Endothelial cell (in vitro differentiated cells): ENCODE measurements at regions not wholly inside any gene's neighbourhood (a gene's known extent, or its start where the extent isn't known, plus 50 kb on each side); places are given as distances from the start of the nearest gene placed in this dataset.

Experiments
- DNase-seq: peaks from one replicate; pipeline ENCODE4 v3.0.0; 2021; ENCODE audit warnings: low spot score
- H3K27ac Mint-ChIP-seq: one replicate; pipeline ENCODE4 v1.8.0; 2021; ENCODE audit warnings: mixed read lengths, inconsistent platforms; ENCODE audit not compliant: unreplicated experiment
- H3K27me3 Mint-ChIP-seq: one replicate; pipeline ENCODE4 v1.8.0; 2021; ENCODE audit warnings: mild to moderate bottlenecking, moderate library complexity, mixed read lengths, inconsistent platforms; ENCODE audit not compliant: unreplicated experiment
- H3K36me3 Mint-ChIP-seq: one replicate; pipeline ENCODE4 v1.8.0; 2021; ENCODE audit warnings: mild to moderate bottlenecking, low read depth, mixed read lengths, inconsistent platforms; ENCODE audit not compliant: unreplicated experiment
- H3K4me1 Mint-ChIP-seq: one replicate; pipeline ENCODE4 v1.8.0; 2021; ENCODE audit warnings: mild to moderate bottlenecking, mixed read lengths, inconsistent platforms; ENCODE audit not compliant: unreplicated experiment
- H3K4me3 Mint-ChIP-seq: one replicate; pipeline ENCODE4 v1.8.0; 2021; ENCODE audit warnings: mild to moderate bottlenecking, mixed read lengths, inconsistent platforms; ENCODE audit not compliant: unreplicated experiment
- H3K9me3 Mint-ChIP-seq: one replicate; pipeline ENCODE4 v1.8.0; 2021; ENCODE audit warnings: mixed read lengths, inconsistent platforms; ENCODE audit not compliant: unreplicated experiment
- TF ChIP-seq, protein P1 (sequence below): fragments of 200-600 bp; sonication (generic); IDR thresholded peaks from one replicate; pipeline ENCODE4 v1.5.0; 2021; ENCODE audit warnings: antibody characterized with exemption; ENCODE audit not compliant: unreplicated experiment

- no peaks in the 10 kb centered on the region for H3K4me1 Mint-ChIP-seq
- H3K27ac Mint-ChIP-seq, result no peak overlapping the region
- no peak overlapping the region for H3K4me3 Mint-ChIP-seq
- no peaks in the 10 kb centered on the region for H3K9me3 Mint-ChIP-seq
- DNase-seq, result no peak
- no peaks in the 10 kb centered on the region for H3K27me3 Mint-ChIP-seq
- TF ChIP-seq, protein P1, sequence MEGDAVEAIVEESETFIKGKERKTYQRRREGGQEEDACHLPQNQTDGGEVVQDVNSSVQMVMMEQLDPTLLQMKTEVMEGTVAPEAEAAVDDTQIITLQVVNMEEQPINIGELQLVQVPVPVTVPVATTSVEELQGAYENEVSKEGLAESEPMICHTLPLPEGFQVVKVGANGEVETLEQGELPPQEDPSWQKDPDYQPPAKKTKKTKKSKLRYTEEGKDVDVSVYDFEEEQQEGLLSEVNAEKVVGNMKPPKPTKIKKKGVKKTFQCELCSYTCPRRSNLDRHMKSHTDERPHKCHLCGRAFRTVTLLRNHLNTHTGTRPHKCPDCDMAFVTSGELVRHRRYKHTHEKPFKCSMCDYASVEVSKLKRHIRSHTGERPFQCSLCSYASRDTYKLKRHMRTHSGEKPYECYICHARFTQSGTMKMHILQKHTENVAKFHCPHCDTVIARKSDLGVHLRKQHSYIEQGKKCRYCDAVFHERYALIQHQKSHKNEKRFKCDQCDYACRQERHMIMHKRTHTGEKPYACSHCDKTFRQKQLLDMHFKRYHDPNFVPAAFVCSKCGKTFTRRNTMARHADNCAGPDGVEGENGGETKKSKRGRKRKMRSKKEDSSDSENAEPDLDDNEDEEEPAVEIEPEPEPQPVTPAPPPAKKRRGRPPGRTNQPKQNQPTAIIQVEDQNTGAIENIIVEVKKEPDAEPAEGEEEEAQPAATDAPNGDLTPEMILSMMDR, result no peak
- no peaks in the 10 kb centered on the region for H3K36me3 Mint-ChIP-seq
Measured at GRCh38 chr4:161189286-161190134, 974.3 kb downstream of the FSTL5 start.

DNA sequence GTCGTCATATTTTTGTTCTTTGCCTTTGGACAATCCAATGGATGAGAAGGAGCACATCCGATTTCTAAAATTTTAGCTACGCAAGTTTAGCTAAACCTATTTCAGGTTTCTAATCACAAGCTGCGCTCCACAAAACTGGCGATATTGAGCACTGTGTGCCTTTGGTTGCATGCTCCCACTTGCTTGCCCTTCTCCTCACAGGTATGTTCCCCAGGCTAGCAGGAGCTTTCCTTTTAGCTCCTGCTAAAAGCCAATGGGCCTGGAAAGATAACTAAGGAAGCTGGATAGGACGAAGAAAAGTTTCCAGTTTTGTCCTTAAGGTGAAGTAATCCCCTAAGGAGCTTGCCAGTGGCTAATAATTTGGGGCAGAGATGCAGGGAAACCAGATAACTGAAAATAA lies 975.2 kb downstream of the FSTL5 start:
- no peak for DNase-seq
- TF ChIP-seq, protein P1, result no peak
- H3K9me3 Mint-ChIP-seq, result no peaks in the 10 kb centered on the region
- no peak overlapping the region for H3K27ac Mint-ChIP-seq
- H3K27me3 Mint-ChIP-seq, result no peaks in the 10 kb centered on the region
- no peaks in the 10 kb centered on the region for H3K36me3 Mint-ChIP-seq
- H3K4me3 Mint-ChIP-seq, result no peak overlapping the region
- no peaks in the 10 kb centered on the region for H3K4me1 Mint-ChIP-seq

DNA sequence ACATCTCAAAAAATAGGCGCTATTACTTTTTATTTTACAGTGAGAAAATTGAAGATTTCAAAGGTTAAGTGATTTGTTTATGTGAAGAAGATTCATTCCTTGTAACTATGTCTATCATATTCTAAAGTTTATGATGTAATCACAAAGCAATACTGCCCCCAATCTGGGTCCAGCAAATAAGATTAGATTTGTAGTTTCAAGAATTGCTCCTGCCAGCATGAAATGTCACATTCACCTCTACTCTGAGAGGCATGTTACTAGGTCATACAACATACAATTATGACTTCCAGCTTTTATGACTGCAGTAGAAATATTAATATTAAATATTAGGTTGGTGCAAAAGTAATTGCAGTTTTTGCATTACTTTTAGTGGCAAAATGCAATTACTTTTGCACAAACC lies 976.2 kb downstream of the FSTL5 start:
- DNase-seq, result no peak
- H3K27ac Mint-ChIP-seq, result no peak overlapping the region
- no peak overlapping the region for H3K4me3 Mint-ChIP-seq
- TF ChIP-seq, protein P1, result no peak
- H3K9me3 Mint-ChIP-seq, result no peaks in the 10 kb centered on the region
- no peaks in the 10 kb centered on the region for H3K36me3 Mint-ChIP-seq
- no peaks in the 10 kb centered on the region for H3K4me1 Mint-ChIP-seq
- H3K27me3 Mint-ChIP-seq, result no peaks in the 10 kb centered on the region

DNA sequence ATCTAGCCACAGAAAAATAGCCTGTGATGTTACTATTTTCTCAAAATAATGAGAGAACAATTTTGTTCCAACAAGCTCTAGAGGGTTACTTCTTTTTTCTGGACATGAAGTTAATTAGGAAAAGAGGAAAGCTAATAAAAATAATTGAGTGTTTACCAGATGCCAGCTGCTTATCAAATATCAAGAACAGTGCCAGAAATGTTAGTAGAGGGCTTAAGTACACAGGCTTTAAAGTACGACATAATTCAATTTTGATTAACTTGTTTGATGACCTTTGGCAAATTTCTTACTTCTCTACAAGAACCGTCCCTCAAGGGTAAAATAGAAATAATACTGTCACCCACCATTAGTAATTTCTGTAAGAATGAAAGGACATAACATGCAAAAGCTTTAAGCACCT lies 977.0 kb downstream of the FSTL5 start:
- no peak overlapping the region for H3K4me3 Mint-ChIP-seq
- H3K9me3 Mint-ChIP-seq, result no peaks in the 10 kb centered on the region
- no peaks in the 10 kb centered on the region for H3K27me3 Mint-ChIP-seq
- no peak for DNase-seq
- no peak overlapping the region for H3K27ac Mint-ChIP-seq
- H3K4me1 Mint-ChIP-seq, result no peaks in the 10 kb centered on the region
- TF ChIP-seq, protein P1, result no peak
- no peaks in the 10 kb centered on the region for H3K36me3 Mint-ChIP-seq

GRCh38 chr4:161186012-161186411 lies 977.8 kb downstream of the FSTL5 start:
- DNase-seq, result no peak
- TF ChIP-seq, protein P1, result no peak
- Mint-ChIP-seq H3K9me3 (no peaks in the 10 kb centered on the region), H3K4me3 (no peak overlapping the region), H3K27ac (no peak overlapping the region), H3K36me3 (no peaks in the 10 kb centered on the region), H3K27me3 (no peaks in the 10 kb centered on the region), H3K4me1 (no peaks in the 10 kb centered on the region)
